ENCODE measurements at regions not wholly inside any gene's neighbourhood (a gene's known extent, or its start where the extent isn't known, plus 50 kb on each side); places are given as distances from the start of the nearest gene placed in this dataset.

DNA sequence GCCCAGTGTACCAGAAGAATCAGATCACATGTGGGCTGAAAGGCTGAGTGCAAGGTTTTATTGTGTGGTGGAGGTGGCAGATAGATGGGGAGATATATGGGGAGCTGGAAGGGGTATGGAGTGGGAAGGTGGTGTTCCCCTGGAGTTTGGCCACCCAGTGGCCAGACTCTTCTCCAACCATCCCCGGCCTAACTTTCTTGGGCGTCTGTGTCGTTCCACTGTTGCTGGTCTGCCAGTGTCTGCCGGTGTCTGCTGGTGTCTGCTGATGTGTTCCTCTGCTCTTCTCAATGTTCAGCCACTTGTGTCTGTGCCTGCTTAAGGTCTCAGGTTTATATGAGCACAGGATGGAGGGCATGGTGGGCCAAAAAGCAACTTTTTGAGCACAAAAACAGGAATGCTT, 78.4 kb upstream of the PALS2 start:
- TF ChIP-seq EZH2phosphoT487 (IDR thresholded peaks at IDR 0.05; ENCODE audit: low read depth, severe bottlenecking, unreplicated experiment) (no peak), EZH2 (IDR thresholded peaks at IDR 0.05; ENCODE audit: borderline replicate concordance) (no peak)

Data from hepatocyte (in vitro differentiated cells).